DOHH2 (cell line): ENCODE measurements at regions not wholly inside any gene's neighbourhood (a gene's known extent, or its start where the extent isn't known, plus 50 kb on each side); places are given as distances from the start of the nearest gene placed in this dataset.

Experiments
- CTCF ChIP-seq: fragments of 200-600 bp; sonication (generic); IDR thresholded peaks from one replicate; pipeline ENCODE4 v1.5.1; 2014; ENCODE audit warnings: antibody characterized with exemption, mild to moderate bottlenecking, low read depth, low read length; ENCODE audit not compliant: poor library complexity, severe bottlenecking
- EZH2phosphoT487 ChIP-seq: fragments of 200-600 bp; sonication (generic); IDR thresholded peaks from 2 replicates; pipeline ENCODE4 v1.6.1; 2017; ENCODE audit warnings: borderline replicate concordance, mild to moderate bottlenecking, antibody characterized with exemption, low read length, moderate library complexity, mixed read lengths

DNA sequence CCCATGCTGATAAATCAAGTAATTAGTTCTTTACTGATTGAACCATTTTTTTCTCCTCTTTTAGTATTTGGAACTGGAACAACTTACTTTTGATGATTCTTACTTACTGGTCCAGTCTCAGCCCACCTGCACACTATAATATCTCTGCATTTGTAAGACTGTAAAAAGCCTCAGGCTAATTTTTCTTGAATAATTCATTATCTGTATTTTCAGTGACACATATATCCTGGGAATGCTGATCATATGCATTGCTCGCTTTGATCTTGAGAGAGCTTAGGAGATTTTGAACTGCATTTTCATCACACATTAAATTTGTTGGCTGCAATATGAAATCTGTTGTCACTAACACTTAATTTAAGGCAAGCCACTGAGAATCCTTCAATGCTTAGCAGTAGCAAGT, 760.6 kb downstream of the EDEM1 start:
- no peak for TF ChIP-seq CTCF
- no peak for TF ChIP-seq EZH2phosphoT487
